Sigmoid colon (tissue), 6 donors: ENCODE measurements at regions not wholly inside any gene's neighbourhood (a gene's known extent, or its start where the extent isn't known, plus 50 kb on each side); places are given as distances from the start of the nearest gene placed in this dataset.
A peak's percentile ranks its signal among the peaks of the same experiment; 100 is the strongest.

ENCODE experiments used
- DNase-seq: peaks from one replicate; pipeline ENCODE4 v3.0.0-alpha.2; 2019
- H3K27ac ChIP-seq, 4 donors: fragments of 200-600 bp; sonication (generic); one replicate each; pipeline ENCODE4 v1.5.1; 2016 to 2019; ENCODE audit warnings: mild to moderate bottlenecking in 1 of 4
- H3K27me3 ChIP-seq, 3 donors: fragments of 200-600 bp; sonication (generic); one replicate each; pipeline ENCODE4 v1.5.1; 2019; ENCODE audit warnings: mild to moderate bottlenecking in 1 of 3
- H3K36me3 ChIP-seq, 4 donors: fragments of 200-600 bp; sonication (generic); one replicate each; pipeline ENCODE4 v1.5.1; 2016 to 2019
- H3K4me1 ChIP-seq, 4 donors: fragments of 200-600 bp; sonication (generic); one replicate each; pipeline ENCODE4 v1.5.1; 2017 to 2019
- H3K4me3 ChIP-seq, 4 donors: fragments of 200-600 bp; sonication (generic); one replicate each; pipeline ENCODE4 v1.5.1; 2017 to 2019; ENCODE audit warnings: mild to moderate bottlenecking in 2 of 4, moderate library complexity in 1 of 4
- H3K9me3 ChIP-seq, 4 donors: fragments of 200-600 bp in 3 of 4; sonication (generic) in 3 of 4; one replicate each; pipeline versions ENCODE4 v1.5.1 to v1.6.1; 2013 to 2019
- CTCF ChIP-seq, 4 experiments: fragments of 450-650 bp in 3 of 4; fragments of 200-600 bp in 1 of 4; IDR thresholded peaks; one replicate each; pipeline ENCODE4 v1.5.1; 2016 to 2019; ENCODE audit warnings: antibody characterized with exemption in 4 of 4, mild to moderate bottlenecking in 3 of 4, moderate library complexity in 2 of 4
- EP300 ChIP-seq, 4 donors: sonication (generic); formaldehyde crosslinking; IDR thresholded peaks; one replicate each; pipeline ENCODE4 v1.6.1; 2017; ENCODE audit warnings: antibody characterized with exemption in 4 of 4
- POLR2A ChIP-seq, 2 donors: fragments of 450-650 bp; IDR thresholded peaks; one replicate each; pipeline ENCODE4 v1.6.1; 2016; ENCODE audit warnings: antibody characterized with exemption in 2 of 2, mild to moderate bottlenecking in 2 of 2, moderate library complexity in 2 of 2
- POLR2AphosphoS5 ChIP-seq, 4 donors: sonication (generic); formaldehyde crosslinking; IDR thresholded peaks; one replicate each; pipeline ENCODE4 v1.6.1; 2017; ENCODE audit warnings: antibody characterized with exemption in 4 of 4
- WGBS, 2 donors: extraction: QIAGEN DNeasy Blood & Tissue Kit; methylation state at CpG; one replicate each; pipeline ENCODE4 v1.1.7; 2013; 5-methylcytosine and 5-hydroxymethylcytosine counted together
- intact Hi-C: fragments of 100-400 bp; cut with DNase I; formaldehyde crosslinking; loops from one replicate; pipeline ENCODE4 v1.15.1; 2023
- donor health status: healthy with polysubstance abuse.
- donor health status: healthy.

DNA sequence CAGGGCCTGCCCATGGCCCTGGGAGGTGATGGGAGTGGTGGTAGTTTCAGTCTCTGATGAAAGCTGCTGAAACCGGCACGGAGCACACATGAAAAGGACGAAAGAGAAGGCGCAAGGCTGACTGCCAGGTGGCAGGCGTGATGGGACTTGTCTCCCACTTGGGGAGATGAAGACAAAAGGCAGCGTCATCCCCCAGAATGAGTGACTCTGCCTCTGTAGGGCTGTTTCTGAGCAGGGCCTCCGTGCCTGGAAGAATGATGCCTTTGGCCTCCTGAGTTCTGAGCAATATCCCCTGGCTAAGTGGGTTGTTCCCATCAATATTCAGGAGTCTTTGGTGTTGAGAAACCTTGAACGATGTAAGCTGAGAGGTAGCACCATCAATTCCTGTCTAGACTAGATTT is 237.8 kb downstream of the OPA1 start:
- WGBS, 2 donors: 97% methylated on average over 8 of the region's 8 CpGs
- intact Hi-C loops: no loop called here
- Histone ChIP-seq H3K9me3 (no peaks in the 10 kb centered on the region), H3K4me3 (no peak overlapping the region), H3K4me1 (peaks cover 0 to 18% (median 5%) of the 10 kb centered on the region in 4 donors), H3K36me3 (no peaks in the 10 kb centered on the region), H3K27me3 (no peaks in the 10 kb centered on the region), H3K27ac (no peak overlapping the region)
- TF ChIP-seq POLR2A (IDR thresholded peaks at IDR 0.05) (no peak), EP300 (IDR thresholded peaks at IDR 0.05) (no peak), CTCF (IDR thresholded peaks at IDR 0.05) (no peak), POLR2AphosphoS5 (IDR thresholded peaks at IDR 0.05) (no peak)
- no peak for DNase-seq

GRCh38 chr3:193831495-193832455 is 238.8 kb downstream of the OPA1 start:
- TF ChIP-seq POLR2AphosphoS5 (IDR thresholded peaks at IDR 0.05) (no peak), EP300 (IDR thresholded peaks at IDR 0.05) (no peak), CTCF (IDR thresholded peaks at IDR 0.05) (no peak), POLR2A (IDR thresholded peaks at IDR 0.05) (no peak)

GRCh38 chr3:193832833-193833413 is 239.9 kb downstream of the OPA1 start:
- DNase-seq: no peak
- Histone ChIP-seq H3K27ac (no peak overlapping the region), H3K36me3 (no peaks in the 10 kb centered on the region), H3K27me3 (no peaks in the 10 kb centered on the region), H3K4me1 (peaks cover 0 to 18% (median 5%) of the 10 kb centered on the region in 4 donors), H3K9me3 (no peaks in the 10 kb centered on the region), H3K4me3 (no peak overlapping the region)
- TF ChIP-seq POLR2AphosphoS5 (IDR thresholded peaks at IDR 0.05): peak in 3 of 4 donors; percentile 20 to 51 (median 41)
- TF ChIP-seq POLR2A (IDR thresholded peaks at IDR 0.05): no peak
- intact Hi-C loops: no loop called here
- WGBS, 2 donors: 94 to 96% methylated on average over 5 of the region's 5 CpGs

More at GRCh38 chr3:193831495-193832455, 238.8 kb downstream of the OPA1 start:
- Histone ChIP-seq H3K4me3 (no peak overlapping the region), H3K4me1 (peaks cover 0 to 18% (median 5%) of the 10 kb centered on the region in 4 donors), H3K9me3 (no peaks in the 10 kb centered on the region), H3K27ac (no peak overlapping the region), H3K27me3 (no peaks in the 10 kb centered on the region), H3K36me3 (no peaks in the 10 kb centered on the region)
- DNase-seq: no peak
- intact Hi-C loops: no loop called here
- 82 to 85% methylated on average over 24 of the region's 24 CpGs for WGBS, 2 donors

DNA sequence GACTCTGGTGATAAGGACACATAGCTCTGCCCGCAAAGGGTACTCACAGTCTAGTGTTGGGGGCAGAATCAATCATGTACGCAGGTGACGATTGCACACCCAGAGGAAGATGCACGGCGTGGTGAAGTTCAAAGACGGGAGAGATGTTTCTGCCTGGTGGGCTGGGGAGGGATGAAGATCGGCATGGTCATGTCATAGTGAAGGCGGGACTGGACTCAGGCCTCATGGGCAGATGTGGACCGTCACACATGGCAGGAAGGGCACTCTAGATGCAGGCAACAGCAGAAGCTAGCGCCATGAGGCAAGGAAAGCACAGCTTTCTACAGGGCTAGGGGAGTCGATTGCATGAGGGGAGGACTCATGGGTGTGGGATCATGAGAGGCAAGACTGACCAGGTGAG is 240.6 kb downstream of the OPA1 start:
- no peaks in the 10 kb centered on the region for H3K9me3 ChIP-seq
- H3K27me3 ChIP-seq: no peaks in the 10 kb centered on the region
- no peak overlapping the region for H3K4me3 ChIP-seq
- no peak overlapping the region for H3K27ac ChIP-seq
- DNase-seq: no peak
- H3K4me1 ChIP-seq: peaks cover 0 to 18% (median 5%) of the 10 kb centered on the region in 4 donors
- intact Hi-C loops: no loop called here
- TF ChIP-seq CTCF (IDR thresholded peaks at IDR 0.05) (no peak), EP300 (IDR thresholded peaks at IDR 0.05) (no peak), POLR2A (IDR thresholded peaks at IDR 0.05) (no peak), POLR2AphosphoS5 (IDR thresholded peaks at IDR 0.05) (no peak)
- no peaks in the 10 kb centered on the region for H3K36me3 ChIP-seq
- 96% methylated on average over 11 of the region's 11 CpGs for WGBS, 2 donors

- DNase-seq: no peak
- Histone ChIP-seq H3K27ac (no peak overlapping the region), H3K4me1 (peaks cover 0 to 18% (median 5%) of the 10 kb centered on the region in 4 donors), H3K9me3 (no peaks in the 10 kb centered on the region), H3K36me3 (no peaks in the 10 kb centered on the region), H3K4me3 (no peak overlapping the region), H3K27me3 (no peaks in the 10 kb centered on the region)
- intact Hi-C loops: no loop called here
- WGBS, 2 donors: 98% methylated on average over 6 of the region's 6 CpGs
- TF ChIP-seq POLR2A (IDR thresholded peaks at IDR 0.05): no peak
- no peak for TF ChIP-seq POLR2AphosphoS5 (IDR thresholded peaks at IDR 0.05)
- TF ChIP-seq EP300 (IDR thresholded peaks at IDR 0.05): no peak
- no peak for TF ChIP-seq CTCF (IDR thresholded peaks at IDR 0.05)
These were observed 242.4 kb downstream of the OPA1 start for GRCh38 chr3:193835414-193835813.
